ENCODE measurements at regions not wholly inside any gene's neighbourhood (a gene's known extent, or its start where the extent isn't known, plus 50 kb on each side); places are given as distances from the start of the nearest gene placed in this dataset.
"Not testable (repeated sequence)": the region's sequence is repeated elsewhere in the genome, so short reads cannot be mapped to it uniquely, and the experiment has no call there.

GRCh38 chr13:62839338-62839737 lies 1423.7 kb upstream of the PCDH20 start:
- no peak for DNase-seq

- no peak for DNase-seq
These were observed 1423.3 kb upstream of the PCDH20 start for GRCh38 chr13:62838929-62839328.

- no peak for DNase-seq
These were observed 1422.2 kb upstream of the PCDH20 start for GRCh38 chr13:62837895-62838294.

- no peak for DNase-seq
These were observed 1413.8 kb upstream of the PCDH20 start for GRCh38 chr13:62829486-62829885.

GRCh38 chr13:62799931-62800436 lies 1384.3 kb upstream of the PCDH20 start:
- DNase-seq = no peak

- no peak for DNase-seq
These were observed 1383.4 kb upstream of the PCDH20 start for GRCh38 chr13:62799038-62799535.

- no peak for DNase-seq
These were observed 1378.2 kb upstream of the PCDH20 start for GRCh38 chr13:62793850-62794249.

GRCh38 chr13:62781866-62782265 lies 1366.2 kb upstream of the PCDH20 start:
- no peak for DNase-seq

- DNase-seq = no peak
These were observed 1363.5 kb upstream of the PCDH20 start for GRCh38 chr13:62779161-62779560.

- no peak for DNase-seq
These were observed 1351.8 kb upstream of the PCDH20 start for GRCh38 chr13:62767473-62767872.

GRCh38 chr13:62760724-62761123 lies 1345.1 kb upstream of the PCDH20 start:
- DNase-seq = no peak

- DNase-seq = no peak
These were observed 1332.0 kb upstream of the PCDH20 start for GRCh38 chr13:62747629-62748028.

- DNase-seq = no peak
These were observed 1331.5 kb upstream of the PCDH20 start for GRCh38 chr13:62747152-62747551.

- not testable (repeated sequence) for DNase-seq
These were observed 1314.1 kb upstream of the PCDH20 start for GRCh38 chr13:62729746-62730145.

GRCh38 chr13:62721893-62722292 lies 1306.2 kb upstream of the PCDH20 start:
- no peak for DNase-seq

GRCh38 chr13:62711948-62712347 lies 1296.3 kb upstream of the PCDH20 start:
- DNase-seq = not testable (repeated sequence)

- no peak for DNase-seq
These were observed 1295.1 kb upstream of the PCDH20 start for GRCh38 chr13:62710787-62711186.

- no peak for DNase-seq
These were observed 1290.4 kb upstream of the PCDH20 start for GRCh38 chr13:62706048-62706447.

GRCh38 chr13:62704875-62705274 lies 1289.2 kb upstream of the PCDH20 start:
- no peak for DNase-seq

- peak in 1 of 2 experiments; percentile 15 for DNase-seq
These were observed 1286.9 kb upstream of the PCDH20 start for GRCh38 chr13:62702502-62702901.

GRCh38 chr13:62697701-62698100 lies 1282.1 kb upstream of the PCDH20 start:
- no peak for DNase-seq

- no peak for DNase-seq
These were observed 1280.8 kb upstream of the PCDH20 start for GRCh38 chr13:62696490-62696889.

GRCh38 chr13:62687732-62688131 lies 1272.1 kb upstream of the PCDH20 start:
- DNase-seq = no peak

- DNase-seq = no peak
These were observed 1268.7 kb upstream of the PCDH20 start for GRCh38 chr13:62684359-62684758.

- no peak for DNase-seq
These were observed 1267.1 kb upstream of the PCDH20 start for GRCh38 chr13:62682788-62683187.

- no peak for DNase-seq
These were observed 1262.4 kb upstream of the PCDH20 start for GRCh38 chr13:62678039-62678438.

Measured in NCI-H446 (cell line).